ENCODE measurements at regions not wholly inside any gene's neighbourhood (a gene's known extent, or its start where the extent isn't known, plus 50 kb on each side); places are given as distances from the start of the nearest gene placed in this dataset.
A peak's percentile ranks its signal among the peaks of the same experiment; 100 is the strongest.

DNA sequence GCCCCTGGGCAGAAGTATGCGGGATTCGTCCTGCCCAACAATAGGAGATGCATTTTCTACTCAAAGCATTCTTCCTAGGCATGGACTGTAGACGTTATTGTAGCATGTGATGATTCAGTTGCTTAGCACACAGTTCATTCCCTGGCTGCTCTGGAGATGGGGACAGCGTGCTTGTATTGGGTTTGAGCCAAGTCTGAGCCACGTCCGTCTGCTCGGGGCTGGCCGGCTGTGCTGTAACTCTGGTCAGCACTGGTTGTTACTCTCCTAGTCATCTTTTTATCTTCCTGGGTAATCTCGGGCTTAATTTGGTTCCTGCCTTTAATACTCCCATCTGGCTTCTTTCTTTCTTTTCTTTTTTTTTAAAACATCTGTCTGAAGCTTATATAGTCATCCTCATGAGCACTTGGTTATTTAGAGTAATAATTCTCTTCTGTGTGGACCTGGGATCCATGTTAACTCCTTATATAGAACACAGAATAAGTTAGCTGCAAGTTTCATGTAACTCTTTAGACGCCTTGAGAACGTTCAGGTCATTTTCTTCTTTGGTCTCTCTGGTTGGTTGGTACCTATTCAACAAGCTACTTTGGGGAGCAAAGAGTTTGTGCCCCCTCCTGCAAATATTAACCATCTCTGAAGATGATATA is 118.8 kb upstream of the RPS23 start:
- Histone ChIP-seq H3K4me3 (ENCODE audit: low read length) (no peak overlapping the region), H3K4me1 (ENCODE audit: insufficient read depth, low read length) (no peaks in the 10 kb centered on the region), H3K9me3 (ENCODE audit: low read length) (no peaks in the 10 kb centered on the region), H3K27ac (ENCODE audit: low read depth, low read length) (no peak overlapping the region), H3K36me3 (ENCODE audit: insufficient read depth, low read length) (no peaks in the 10 kb centered on the region), H3K27me3 (ENCODE audit: insufficient read depth, low read length, poor library complexity, severe bottlenecking) (no peaks in the 10 kb centered on the region)
- Mint-ChIP-seq H3K9me3 (no peaks in the 10 kb centered on the region), H3K4me1 (no peaks in the 10 kb centered on the region), H3K36me3 (no peaks in the 10 kb centered on the region), H3K4me3 (no peak overlapping the region), H3K27ac (no peak overlapping the region), H3K27me3 (no peaks in the 10 kb centered on the region)
- ChIA-PET POLR2A (no interaction called here), CTCF (no interaction called here)
- DNase-seq, result no peak

DNA sequence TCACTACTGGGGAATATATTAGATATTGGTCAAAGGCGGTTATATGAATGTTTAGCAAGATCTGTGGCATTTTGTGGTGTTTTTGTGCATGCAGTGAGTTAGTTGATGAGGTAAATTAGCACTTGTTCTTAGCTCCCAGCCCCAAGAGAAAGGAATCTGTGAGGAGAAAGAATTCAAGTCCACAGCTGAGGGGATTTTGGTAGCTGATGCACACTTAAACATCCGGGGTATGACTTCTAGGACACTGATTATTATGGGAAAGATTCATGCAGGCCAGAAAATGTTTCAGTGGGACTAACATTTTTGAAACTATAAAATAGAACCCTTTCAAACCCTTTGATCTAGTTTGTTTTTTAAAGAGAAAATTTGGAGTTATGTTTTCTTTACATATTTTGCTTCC is 118.2 kb upstream of the RPS23 start:
- CTCF ChIA-PET, result no interaction called here
- H3K27me3 Mint-ChIP-seq, result no peaks in the 10 kb centered on the region
- no peaks in the 10 kb centered on the region for H3K9me3 Mint-ChIP-seq
- Histone ChIP-seq H3K36me3 (ENCODE audit: insufficient read depth, low read length) (no peaks in the 10 kb centered on the region), H3K4me3 (ENCODE audit: low read length) (no peak overlapping the region), H3K27me3 (ENCODE audit: insufficient read depth, low read length, poor library complexity, severe bottlenecking) (no peaks in the 10 kb centered on the region), H3K4me1 (ENCODE audit: insufficient read depth, low read length) (no peaks in the 10 kb centered on the region), H3K27ac (ENCODE audit: low read depth, low read length) (no peak overlapping the region), H3K9me3 (ENCODE audit: low read length) (no peaks in the 10 kb centered on the region)
- POLR2A ChIA-PET, result no interaction called here
- H3K36me3 Mint-ChIP-seq, result no peaks in the 10 kb centered on the region
- no peaks in the 10 kb centered on the region for H3K4me1 Mint-ChIP-seq
- no peak for DNase-seq
- H3K4me3 Mint-ChIP-seq, result no peak overlapping the region
- no peak overlapping the region for H3K27ac Mint-ChIP-seq

DNA sequence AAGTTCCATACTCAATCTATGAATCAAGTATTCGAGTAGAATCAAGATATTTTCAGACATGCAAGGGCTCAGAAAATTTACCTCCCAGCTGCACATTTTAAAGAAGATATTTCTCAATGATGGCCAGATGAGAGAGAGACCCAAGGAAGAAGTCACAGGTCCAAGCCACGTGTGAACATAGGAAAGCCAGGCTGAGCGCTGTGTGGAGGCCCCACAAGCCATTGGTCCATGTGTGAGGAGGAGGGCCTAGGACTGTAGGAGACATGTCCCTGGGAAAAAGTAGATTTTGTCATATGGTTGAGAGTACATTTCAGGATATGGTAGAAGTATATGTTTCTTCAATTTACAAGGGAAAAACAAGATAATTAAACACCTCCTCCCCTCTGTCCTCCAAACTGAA is 115.8 kb upstream of the RPS23 start:
- Mint-ChIP-seq H3K9me3 (no peaks in the 10 kb centered on the region), H3K4me3 (no peak overlapping the region), H3K36me3 (no peaks in the 10 kb centered on the region), H3K4me1 (peaks cover 0 to 5% (median 2%) of the 10 kb centered on the region in 3 donors), H3K27ac (peak overlapping the region in 1 of 8 donors; percentile 6), H3K27me3 (peaks cover 0 to 17% of the 10 kb centered on the region in 2 donors)
- DNase-seq, result no peak
- H3K36me3 ChIP-seq (ENCODE audit: insufficient read depth, low read length), result no peaks in the 10 kb centered on the region
- H3K4me3 ChIP-seq (ENCODE audit: low read length), result no peak overlapping the region
- no peak overlapping the region for H3K27ac ChIP-seq (ENCODE audit: low read depth, low read length)
- CTCF ChIA-PET, result no interaction called here
- H3K4me1 ChIP-seq (ENCODE audit: insufficient read depth, low read length), result no peaks in the 10 kb centered on the region
- H3K27me3 ChIP-seq (ENCODE audit: insufficient read depth, low read length, poor library complexity, severe bottlenecking), result no peaks in the 10 kb centered on the region
- H3K9me3 ChIP-seq (ENCODE audit: low read length), result no peaks in the 10 kb centered on the region
- POLR2A ChIA-PET, result no interaction called here

- POLR2A ChIA-PET, result no interaction called here
- Mint-ChIP-seq H3K27ac (no peak overlapping the region), H3K4me1 (peaks cover 2 to 9% (median 5%) of the 10 kb centered on the region in 3 donors), H3K9me3 (no peaks in the 10 kb centered on the region), H3K27me3 (peaks cover 0 to 20% of the 10 kb centered on the region in 2 donors), H3K4me3 (no peak overlapping the region), H3K36me3 (no peaks in the 10 kb centered on the region)
- no peaks in the 10 kb centered on the region for H3K9me3 ChIP-seq (ENCODE audit: low read length)
- no peak for DNase-seq
- CTCF ChIA-PET, result no interaction called here
- H3K4me1 ChIP-seq (ENCODE audit: insufficient read depth, low read length), result no peaks in the 10 kb centered on the region
- no peaks in the 10 kb centered on the region for H3K27me3 ChIP-seq (ENCODE audit: insufficient read depth, low read length, poor library complexity, severe bottlenecking)
- no peak overlapping the region for H3K27ac ChIP-seq (ENCODE audit: low read depth, low read length)
- H3K36me3 ChIP-seq (ENCODE audit: insufficient read depth, low read length), result no peaks in the 10 kb centered on the region
- no peak overlapping the region for H3K4me3 ChIP-seq (ENCODE audit: low read length)
Measured at GRCh38 chr5:82390088-82390487, 111.9 kb upstream of the RPS23 start.

DNA sequence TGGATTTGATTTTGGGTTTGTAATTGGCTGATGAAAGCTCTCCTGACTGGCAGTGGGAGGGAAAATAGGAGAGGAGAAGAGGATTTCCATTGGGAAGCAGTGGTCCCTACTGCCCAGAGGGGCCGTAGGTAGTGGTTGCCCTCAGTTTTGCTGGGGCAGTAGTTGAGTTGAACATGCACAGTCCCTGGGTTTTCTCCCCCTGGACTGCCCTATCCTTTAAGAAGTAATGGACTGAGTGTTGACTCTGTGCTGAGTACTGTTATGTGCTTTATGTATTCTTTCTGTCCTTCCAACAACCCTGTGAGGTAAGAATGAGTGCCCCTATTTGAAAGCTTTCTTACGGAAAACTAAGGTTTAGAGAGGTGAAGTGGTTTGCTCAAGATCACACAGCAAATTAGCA is 111.2 kb upstream of the RPS23 start:
- Histone ChIP-seq H3K9me3 (ENCODE audit: low read length) (no peaks in the 10 kb centered on the region), H3K4me3 (ENCODE audit: low read length) (no peak overlapping the region), H3K27me3 (ENCODE audit: insufficient read depth, low read length, poor library complexity, severe bottlenecking) (no peaks in the 10 kb centered on the region), H3K36me3 (ENCODE audit: insufficient read depth, low read length) (no peaks in the 10 kb centered on the region), H3K4me1 (ENCODE audit: insufficient read depth, low read length) (no peaks in the 10 kb centered on the region), H3K27ac (ENCODE audit: low read depth, low read length) (peak overlapping the region; percentile 24)
- H3K4me3 Mint-ChIP-seq, result no peak overlapping the region
- CTCF ChIA-PET, result no interaction called here
- H3K4me1 Mint-ChIP-seq, result peaks cover 2 to 9% (median 5%) of the 10 kb centered on the region in 3 donors
- H3K27me3 Mint-ChIP-seq, result peaks cover 0 to 20% of the 10 kb centered on the region in 2 donors
- POLR2A ChIA-PET, result no interaction called here
- H3K27ac Mint-ChIP-seq, result no peak overlapping the region
- no peak for DNase-seq
- H3K9me3 Mint-ChIP-seq, result no peaks in the 10 kb centered on the region
- H3K36me3 Mint-ChIP-seq, result no peaks in the 10 kb centered on the region

DNA sequence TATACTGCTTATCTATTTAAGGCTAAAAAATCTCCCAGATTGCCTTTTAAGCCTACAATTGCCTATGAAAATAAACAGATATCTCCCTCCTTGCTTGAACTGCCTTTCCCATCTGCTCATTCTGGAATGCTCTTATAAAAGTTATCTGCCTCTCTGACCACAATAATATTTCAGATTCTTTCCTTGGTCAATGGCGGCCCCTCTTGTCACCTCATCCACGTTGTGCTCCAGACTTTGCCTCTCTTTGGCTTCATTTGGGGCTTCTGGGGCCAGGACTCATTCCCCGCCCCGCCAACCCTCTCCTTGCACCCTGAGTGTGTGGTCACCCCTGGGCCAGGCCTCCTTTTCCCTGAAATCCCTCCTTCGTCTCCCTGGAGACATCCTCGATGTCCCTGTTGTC is 110.0 kb upstream of the RPS23 start:
- H3K9me3 Mint-ChIP-seq, result no peaks in the 10 kb centered on the region
- no peak overlapping the region for H3K4me3 Mint-ChIP-seq
- H3K36me3 ChIP-seq (ENCODE audit: insufficient read depth, low read length), result no peaks in the 10 kb centered on the region
- no peak for DNase-seq
- H3K27me3 Mint-ChIP-seq, result peaks cover 0 to 20% of the 10 kb centered on the region in 2 donors
- ChIA-PET CTCF (no interaction called here), POLR2A (no interaction called here)
- H3K4me3 ChIP-seq (ENCODE audit: low read length), result no peak overlapping the region
- peak overlapping the region in 1 of 8 donors; percentile 84 for H3K27ac Mint-ChIP-seq
- H3K27me3 ChIP-seq (ENCODE audit: insufficient read depth, low read length, poor library complexity, severe bottlenecking), result no peaks in the 10 kb centered on the region
- H3K36me3 Mint-ChIP-seq, result no peaks in the 10 kb centered on the region
- peaks cover 2 to 9% (median 5%) of the 10 kb centered on the region in 3 donors for H3K4me1 Mint-ChIP-seq
- H3K4me1 ChIP-seq (ENCODE audit: insufficient read depth, low read length), result no peaks in the 10 kb centered on the region
- no peaks in the 10 kb centered on the region for H3K9me3 ChIP-seq (ENCODE audit: low read length)
- no peak overlapping the region for H3K27ac ChIP-seq (ENCODE audit: low read depth, low read length)

DNA sequence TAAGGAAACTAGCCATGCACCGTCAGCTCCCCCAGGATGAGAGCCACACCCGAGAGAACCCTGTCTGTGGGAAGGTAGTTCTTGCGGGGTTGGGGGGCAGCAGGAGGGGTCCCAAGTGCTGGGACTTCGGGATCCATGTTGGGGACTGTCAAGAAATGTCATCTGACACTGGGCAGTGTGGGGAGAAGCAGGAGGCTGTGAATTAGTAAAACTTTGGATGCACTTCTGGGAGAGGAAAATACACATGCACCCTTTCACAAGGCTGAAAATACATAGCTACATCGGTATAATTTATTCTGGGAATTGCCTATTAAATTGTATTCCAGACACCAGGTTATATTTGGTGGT is 109.6 kb upstream of the RPS23 start:
- H3K27ac ChIP-seq (ENCODE audit: low read depth, low read length), result no peak overlapping the region
- no peak overlapping the region for H3K27ac Mint-ChIP-seq
- no peak for DNase-seq
- H3K9me3 ChIP-seq (ENCODE audit: low read length), result no peaks in the 10 kb centered on the region
- H3K27me3 Mint-ChIP-seq, result peaks cover 0 to 20% of the 10 kb centered on the region in 2 donors
- H3K9me3 Mint-ChIP-seq, result no peaks in the 10 kb centered on the region
- H3K4me1 ChIP-seq (ENCODE audit: insufficient read depth, low read length), result no peaks in the 10 kb centered on the region
- H3K27me3 ChIP-seq (ENCODE audit: insufficient read depth, low read length, poor library complexity, severe bottlenecking), result no peaks in the 10 kb centered on the region
- ChIA-PET CTCF (no interaction called here), POLR2A (no interaction called here)
- H3K4me1 Mint-ChIP-seq, result peaks cover 2 to 9% (median 5%) of the 10 kb centered on the region in 3 donors
- H3K4me3 ChIP-seq (ENCODE audit: low read length), result no peak overlapping the region
- H3K4me3 Mint-ChIP-seq, result no peak overlapping the region
- H3K36me3 ChIP-seq (ENCODE audit: insufficient read depth, low read length), result no peaks in the 10 kb centered on the region
- H3K36me3 Mint-ChIP-seq, result no peaks in the 10 kb centered on the region

DNA sequence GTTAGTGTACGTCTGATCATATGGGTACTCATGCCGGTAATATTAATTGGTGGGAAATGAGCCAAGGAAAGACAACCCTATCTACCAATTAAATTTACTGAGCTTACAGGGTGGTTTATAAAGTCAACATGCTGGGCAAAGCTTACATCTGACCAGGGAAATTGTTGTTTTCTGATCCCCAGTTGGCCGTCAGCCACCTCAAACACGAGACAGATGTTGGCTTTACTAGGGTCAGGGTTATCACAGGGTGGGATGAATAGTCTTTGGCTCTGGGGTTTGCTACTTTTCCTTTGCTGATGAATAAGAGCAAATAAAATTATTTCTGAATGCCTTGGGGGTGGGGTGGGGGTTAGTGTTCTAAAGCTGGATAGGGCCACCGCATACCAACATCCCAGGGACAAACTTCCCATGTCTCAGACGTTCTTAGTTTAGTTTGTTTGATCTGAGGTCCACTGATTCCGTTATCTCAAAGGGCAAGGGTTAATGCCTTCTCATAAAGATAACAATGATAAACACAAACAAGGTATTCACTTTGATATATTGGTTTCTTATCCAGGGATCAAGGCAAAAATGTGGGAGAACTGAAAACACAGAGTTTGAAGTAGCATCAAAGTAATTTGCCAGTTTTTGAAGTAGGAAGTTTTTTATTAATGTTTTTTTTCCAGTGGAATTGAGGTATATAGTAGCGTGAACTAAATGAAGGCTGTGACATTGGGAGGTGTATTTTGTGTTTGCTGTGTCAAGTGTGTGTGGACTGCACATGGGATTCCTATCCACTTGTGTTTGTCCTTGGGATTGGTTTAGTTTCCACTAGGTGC is 109.1 kb upstream of the RPS23 start:
- no peak for DNase-seq
- H3K4me1 ChIP-seq (ENCODE audit: insufficient read depth, low read length), result no peaks in the 10 kb centered on the region
- Mint-ChIP-seq H3K4me3 (no peak overlapping the region), H3K36me3 (no peaks in the 10 kb centered on the region), H3K27me3 (peaks cover 0 to 20% of the 10 kb centered on the region in 2 donors), H3K4me1 (peaks cover 2 to 9% (median 5%) of the 10 kb centered on the region in 3 donors), H3K27ac (no peak overlapping the region), H3K9me3 (no peaks in the 10 kb centered on the region)
- ChIA-PET POLR2A (no interaction called here), CTCF (no interaction called here)
- H3K27ac ChIP-seq (ENCODE audit: low read depth, low read length), result no peak overlapping the region
- no peaks in the 10 kb centered on the region for H3K36me3 ChIP-seq (ENCODE audit: insufficient read depth, low read length)
- H3K4me3 ChIP-seq (ENCODE audit: low read length), result no peak overlapping the region
- H3K9me3 ChIP-seq (ENCODE audit: low read length), result no peaks in the 10 kb centered on the region
- H3K27me3 ChIP-seq (ENCODE audit: insufficient read depth, low read length, poor library complexity, severe bottlenecking), result no peaks in the 10 kb centered on the region

Measured in CD8-positive, alpha-beta memory T cell (primary cell).